GM19467 (cell line): ENCODE measurements at regions not wholly inside any gene's neighbourhood (a gene's known extent, or its start where the extent isn't known, plus 50 kb on each side); places are given as distances from the start of the nearest gene placed in this dataset.
"Not testable (repeated sequence)": the region's sequence is repeated elsewhere in the genome, so short reads cannot be mapped to it uniquely, and the experiment has no call there.

Source experiments
- ATAC-seq: cut with Tn5 transposase; IDR thresholded peaks from one replicate; pipeline ENCODE4 v1.9.1; 2021; ENCODE audit warnings: mild to moderate bottlenecking, moderate library complexity; ENCODE audit not compliant: unreplicated experiment

- not testable (repeated sequence) for ATAC-seq
These were observed 203.2 kb downstream of the SNCAIP start for GRCh38 chr5:122515210-122515609.

GRCh38 chr5:122515709-122516431 lies 203.8 kb downstream of the SNCAIP start:
- ATAC-seq: peak; percentile 74

DNA sequence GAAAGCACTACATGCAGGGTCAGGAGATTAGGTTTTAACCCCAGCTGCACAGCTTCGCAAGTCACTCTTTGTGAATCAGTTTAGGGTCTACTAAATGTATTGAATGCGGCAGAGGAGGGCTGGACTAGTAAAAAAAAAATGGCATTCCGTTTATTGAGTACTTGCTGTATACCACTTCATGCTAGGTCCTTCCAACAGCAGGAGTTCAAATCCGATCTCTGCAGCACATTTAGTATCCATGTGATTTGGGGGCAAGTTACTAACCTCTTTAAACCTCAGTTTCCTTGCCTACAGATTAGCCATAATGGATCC lies 204.4 kb downstream of the SNCAIP start:
- ATAC-seq: no peak

DNA sequence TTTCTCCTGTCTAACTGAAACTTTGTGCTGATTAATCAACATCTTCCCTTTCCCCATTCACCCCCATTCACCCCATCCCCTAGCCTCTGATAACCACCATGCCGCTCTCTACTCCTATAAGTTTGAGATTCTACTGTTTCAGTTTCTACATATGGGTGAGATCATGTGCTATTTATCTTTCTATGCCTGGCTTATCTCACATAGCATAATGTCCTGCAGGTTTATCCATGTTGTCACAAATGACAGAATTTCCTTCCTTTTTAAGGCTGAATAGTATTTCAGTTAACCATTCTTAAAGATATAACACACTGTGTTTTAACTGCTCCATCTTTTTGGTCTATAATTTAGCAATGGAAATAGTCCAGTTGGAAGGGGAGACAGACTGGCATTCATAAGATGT lies 205.1 kb downstream of the SNCAIP start:
- no peak for ATAC-seq

GRCh38 chr5:122523776-122524175 lies 211.7 kb downstream of the SNCAIP start:
- ATAC-seq: no peak

- ATAC-seq: no peak
These were observed 215.5 kb downstream of the SNCAIP start for GRCh38 chr5:122527547-122527946.

- no peak for ATAC-seq
These were observed 220.0 kb downstream of the SNCAIP start for GRCh38 chr5:122532035-122532434.

DNA sequence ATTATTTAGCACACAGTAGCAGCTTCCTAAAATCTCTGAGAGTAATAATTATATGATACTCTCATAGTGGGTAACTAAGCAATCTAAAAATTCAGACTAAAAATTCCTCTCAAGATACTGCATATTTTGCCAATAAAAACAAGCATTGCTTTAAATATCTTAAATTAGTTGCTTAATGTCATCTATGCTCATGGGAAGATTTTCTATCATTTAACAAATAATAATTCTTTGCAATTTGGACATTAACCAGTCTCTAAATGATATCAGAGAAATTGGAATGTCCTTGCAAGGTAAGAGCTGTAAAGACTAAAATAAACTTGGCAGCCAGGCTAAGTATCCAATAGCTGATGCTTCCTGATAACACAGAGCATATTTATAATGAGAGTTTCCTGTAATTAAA lies 221.8 kb downstream of the SNCAIP start:
- no peak for ATAC-seq

DNA sequence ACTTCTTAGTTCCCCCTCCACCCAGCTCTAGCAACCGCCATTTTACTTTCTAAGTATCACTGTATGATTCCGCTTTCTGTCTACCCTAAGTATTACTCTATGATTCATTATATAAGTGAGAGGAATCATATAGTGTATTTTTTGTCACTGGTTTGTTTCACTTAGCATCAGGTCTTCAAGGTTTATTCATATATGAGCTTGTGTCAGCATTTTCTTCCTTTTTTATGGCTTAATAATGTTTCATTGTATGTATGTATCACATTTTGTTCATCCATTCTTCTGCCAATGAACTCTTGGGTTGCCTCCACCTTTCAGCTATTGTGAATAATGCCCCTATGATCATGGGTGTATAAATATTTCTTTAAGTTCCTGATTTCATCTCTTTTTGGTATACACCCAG lies 222.8 kb downstream of the SNCAIP start:
- ATAC-seq: no peak

GRCh38 chr5:122541388-122541787 lies 229.4 kb downstream of the SNCAIP start:
- no peak for ATAC-seq

- no peak for ATAC-seq
These were observed 228.9 kb upstream of the SNX2 start for GRCh38 chr5:122545986-122546385.

DNA sequence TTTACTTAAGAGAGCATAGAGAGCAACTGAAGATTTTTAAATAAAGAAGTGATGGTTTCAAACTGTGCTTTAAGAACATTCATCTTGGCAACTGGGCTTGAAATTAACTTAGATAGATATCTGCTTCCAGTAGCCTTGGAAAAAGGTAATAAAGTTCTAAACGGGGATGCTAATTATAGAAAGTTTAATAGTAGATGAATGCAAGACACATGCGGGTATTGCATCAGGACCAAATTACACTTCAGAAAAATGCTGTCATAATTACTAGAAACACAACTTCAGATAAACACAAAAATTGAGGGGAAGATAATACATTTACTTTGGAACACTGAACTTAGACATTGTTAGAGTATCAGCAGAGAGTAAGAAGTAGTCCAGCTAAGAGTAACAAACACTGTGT lies 227.7 kb upstream of the SNX2 start:
- ATAC-seq: no peak

GRCh38 chr5:122547669-122548068 lies 227.2 kb upstream of the SNX2 start:
- no peak for ATAC-seq

- ATAC-seq: no peak
These were observed 215.2 kb upstream of the SNX2 start for GRCh38 chr5:122559676-122560075.

DNA sequence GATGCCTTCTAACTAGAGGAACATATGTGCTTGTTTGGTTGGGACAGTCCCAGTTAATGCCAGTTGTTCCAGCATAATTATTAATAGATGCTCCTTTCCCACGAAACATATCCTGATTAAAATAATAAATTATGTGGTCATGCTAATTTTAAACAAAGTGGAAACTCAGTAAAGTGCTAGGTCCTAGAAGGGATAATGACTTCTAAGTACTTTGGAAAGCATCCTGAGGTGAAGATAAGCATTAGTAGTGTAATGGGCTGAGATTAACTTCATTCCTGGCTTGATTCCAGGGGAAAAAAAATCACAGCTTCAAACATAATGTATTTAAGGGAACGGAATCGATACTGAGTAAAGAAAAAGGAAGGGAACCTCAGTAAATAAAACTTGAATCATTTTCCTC lies 213.7 kb upstream of the SNX2 start:
- no peak for ATAC-seq

DNA sequence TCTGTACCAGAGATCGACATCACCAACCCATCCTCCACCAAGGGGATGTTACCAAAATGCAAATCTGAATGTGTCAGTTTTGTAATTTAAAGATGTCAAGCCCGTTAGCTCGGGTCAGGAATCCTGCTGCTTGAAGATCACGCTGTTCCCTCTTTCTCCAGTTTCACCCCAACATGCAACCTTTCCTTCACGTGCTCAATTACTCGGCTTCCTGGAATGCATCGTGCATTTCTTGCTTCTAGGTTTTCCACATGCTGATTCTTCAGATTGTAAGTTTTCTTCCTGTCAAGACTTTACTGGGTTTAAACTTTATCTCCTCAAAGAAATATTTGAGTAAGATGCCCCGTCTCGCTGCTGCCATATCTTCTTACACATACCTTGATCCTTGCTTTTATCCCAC lies 209.5 kb upstream of the SNX2 start:
- no peak for ATAC-seq

- ATAC-seq: no peak
These were observed 198.4 kb upstream of the SNX2 start for GRCh38 chr5:122576256-122577016.

- ATAC-seq: no peak
These were observed 193.3 kb upstream of the SNX2 start for GRCh38 chr5:122581629-122582028.

- no peak for ATAC-seq
These were observed 190.2 kb upstream of the SNX2 start for GRCh38 chr5:122584411-122585300.

DNA sequence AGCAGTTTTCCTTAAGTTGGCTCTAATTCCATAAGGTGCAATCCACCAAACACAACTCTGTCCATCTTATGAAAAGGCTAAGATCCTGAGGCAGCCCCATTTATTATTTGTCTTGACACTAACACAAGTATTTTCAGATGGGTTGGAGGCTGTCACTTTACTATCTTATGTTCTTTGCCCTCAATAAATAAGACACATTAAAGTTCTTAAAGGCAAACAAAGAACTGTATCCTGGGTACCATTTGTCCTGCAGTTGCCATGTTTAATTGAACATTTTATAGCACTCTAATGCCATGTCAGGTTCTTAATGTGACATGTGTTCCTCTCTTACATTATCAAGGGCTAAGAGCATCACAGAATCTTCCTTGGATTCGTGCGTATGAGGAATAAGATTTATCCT lies 189.5 kb upstream of the SNX2 start:
- ATAC-seq: no peak

- ATAC-seq: no peak
These were observed 188.5 kb upstream of the SNX2 start for GRCh38 chr5:122586351-122586750.

GRCh38 chr5:122591828-122592227 lies 183.1 kb upstream of the SNX2 start:
- ATAC-seq: no peak
